Vagina (tissue), 2 donors: ENCODE measurements at regions not wholly inside any gene's neighbourhood (a gene's known extent, or its start where the extent isn't known, plus 50 kb on each side); places are given as distances from the start of the nearest gene placed in this dataset.
"Not testable (repeated sequence)": the region's sequence is repeated elsewhere in the genome, so short reads cannot be mapped to it uniquely, and the experiment has no call there.

Experiments used
- POLR2A ChIP-seq, 2 donors: fragments of 450-650 bp; IDR thresholded peaks; one replicate each; pipeline ENCODE4 v1.6.1; 2017; ENCODE audit warnings: antibody characterized with exemption in 2 of 2, mild to moderate bottlenecking in 2 of 2, moderate library complexity in 2 of 2
- TF ChIP-seq, protein P1 (sequence below), 3 experiments: fragments of 450-650 bp in 2 of 3; fragments of 200-600 bp in 1 of 3; sonication (generic) in 1 of 3; IDR thresholded peaks; one replicate each; pipeline ENCODE4 v1.5.1; 2017 to 2019; ENCODE audit warnings: antibody characterized with exemption in 3 of 3, mild to moderate bottlenecking in 2 of 3, moderate library complexity in 2 of 3

DNA sequence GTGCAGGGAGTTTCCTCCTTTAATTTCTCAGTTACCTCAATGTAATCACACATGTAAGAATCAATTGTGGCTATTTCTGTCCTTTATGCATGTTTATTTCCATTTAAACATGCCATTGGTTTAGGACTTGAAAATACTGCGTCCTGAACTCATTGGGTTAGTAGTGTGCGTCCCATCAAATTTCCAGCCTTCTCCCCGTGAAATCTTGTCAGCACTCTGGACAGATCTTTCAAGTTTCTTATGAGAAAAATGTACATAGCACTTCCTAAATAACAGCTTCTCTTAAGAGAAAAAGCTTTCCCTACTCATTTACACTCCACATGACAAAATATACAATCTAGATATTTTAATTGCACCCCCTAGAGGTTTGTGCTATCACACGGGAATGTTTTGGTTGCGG lies 353.9 kb upstream of the FOLH1 start:
- TF ChIP-seq, protein P1, sequence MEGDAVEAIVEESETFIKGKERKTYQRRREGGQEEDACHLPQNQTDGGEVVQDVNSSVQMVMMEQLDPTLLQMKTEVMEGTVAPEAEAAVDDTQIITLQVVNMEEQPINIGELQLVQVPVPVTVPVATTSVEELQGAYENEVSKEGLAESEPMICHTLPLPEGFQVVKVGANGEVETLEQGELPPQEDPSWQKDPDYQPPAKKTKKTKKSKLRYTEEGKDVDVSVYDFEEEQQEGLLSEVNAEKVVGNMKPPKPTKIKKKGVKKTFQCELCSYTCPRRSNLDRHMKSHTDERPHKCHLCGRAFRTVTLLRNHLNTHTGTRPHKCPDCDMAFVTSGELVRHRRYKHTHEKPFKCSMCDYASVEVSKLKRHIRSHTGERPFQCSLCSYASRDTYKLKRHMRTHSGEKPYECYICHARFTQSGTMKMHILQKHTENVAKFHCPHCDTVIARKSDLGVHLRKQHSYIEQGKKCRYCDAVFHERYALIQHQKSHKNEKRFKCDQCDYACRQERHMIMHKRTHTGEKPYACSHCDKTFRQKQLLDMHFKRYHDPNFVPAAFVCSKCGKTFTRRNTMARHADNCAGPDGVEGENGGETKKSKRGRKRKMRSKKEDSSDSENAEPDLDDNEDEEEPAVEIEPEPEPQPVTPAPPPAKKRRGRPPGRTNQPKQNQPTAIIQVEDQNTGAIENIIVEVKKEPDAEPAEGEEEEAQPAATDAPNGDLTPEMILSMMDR (IDR thresholded peaks at IDR 0.05): not testable (repeated sequence)
- TF ChIP-seq POLR2A (IDR thresholded peaks at IDR 0.05): not testable (repeated sequence)
